DOHH2 (cell line): ENCODE measurements at regions not wholly inside any gene's neighbourhood (a gene's known extent, or its start where the extent isn't known, plus 50 kb on each side); places are given as distances from the start of the nearest gene placed in this dataset.

Experiments used
- EZH2phosphoT487 ChIP-seq: fragments of 200-600 bp; sonication (generic); IDR thresholded peaks from 2 replicates; pipeline ENCODE4 v1.6.1; 2017; ENCODE audit warnings: borderline replicate concordance, mild to moderate bottlenecking, antibody characterized with exemption, low read length, moderate library complexity, mixed read lengths
- TF ChIP-seq, protein P1 (sequence below): fragments of 200-600 bp; sonication (generic); IDR thresholded peaks from one replicate; pipeline ENCODE4 v1.5.1; 2014; ENCODE audit warnings: antibody characterized with exemption, mild to moderate bottlenecking, low read depth, low read length; ENCODE audit not compliant: poor library complexity, severe bottlenecking

- TF ChIP-seq, protein P1, sequence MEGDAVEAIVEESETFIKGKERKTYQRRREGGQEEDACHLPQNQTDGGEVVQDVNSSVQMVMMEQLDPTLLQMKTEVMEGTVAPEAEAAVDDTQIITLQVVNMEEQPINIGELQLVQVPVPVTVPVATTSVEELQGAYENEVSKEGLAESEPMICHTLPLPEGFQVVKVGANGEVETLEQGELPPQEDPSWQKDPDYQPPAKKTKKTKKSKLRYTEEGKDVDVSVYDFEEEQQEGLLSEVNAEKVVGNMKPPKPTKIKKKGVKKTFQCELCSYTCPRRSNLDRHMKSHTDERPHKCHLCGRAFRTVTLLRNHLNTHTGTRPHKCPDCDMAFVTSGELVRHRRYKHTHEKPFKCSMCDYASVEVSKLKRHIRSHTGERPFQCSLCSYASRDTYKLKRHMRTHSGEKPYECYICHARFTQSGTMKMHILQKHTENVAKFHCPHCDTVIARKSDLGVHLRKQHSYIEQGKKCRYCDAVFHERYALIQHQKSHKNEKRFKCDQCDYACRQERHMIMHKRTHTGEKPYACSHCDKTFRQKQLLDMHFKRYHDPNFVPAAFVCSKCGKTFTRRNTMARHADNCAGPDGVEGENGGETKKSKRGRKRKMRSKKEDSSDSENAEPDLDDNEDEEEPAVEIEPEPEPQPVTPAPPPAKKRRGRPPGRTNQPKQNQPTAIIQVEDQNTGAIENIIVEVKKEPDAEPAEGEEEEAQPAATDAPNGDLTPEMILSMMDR: no peak
- TF ChIP-seq EZH2phosphoT487: no peak
Measured at GRCh38 chr4:100963627-100964026, 383.7 kb downstream of the PPP3CA start.
